Activated CD8-positive, alpha-beta T cell treated with anti-CD3 and anti-CD28 coated beads for 36 hours (primary cell): ENCODE measurements at regions not wholly inside any gene's neighbourhood (a gene's known extent, or its start where the extent isn't known, plus 50 kb on each side); places are given as distances from the start of the nearest gene placed in this dataset.

Source experiments
- ATAC-seq: fragments of 200-7000 bp; cut with Tn5 transposase; one replicate; pipeline ENCODE4 v1.10.0; 2021; ENCODE audit warnings: mild to moderate bottlenecking, moderate library complexity
- CTCF ChIA-PET: fragments of 350-600 bp; sonication (Branson Sonifier 250); formaldehyde crosslinking; loops from one replicate; lab custom pipeline; 2021; ENCODE audit warnings: antibody characterized with exemption; lab: Charles Lee
- POLR2A ChIA-PET: fragments of 350-600 bp; sonication (Branson Sonifier 250); formaldehyde crosslinking; loops from one replicate; lab custom pipeline; 2021; ENCODE audit warnings: antibody characterized with exemption; lab: Charles Lee
- DNase-seq: peaks from one replicate; pipeline ENCODE4 v3.0.0-alpha.2; 2020
- H3K27ac Mint-ChIP-seq: one replicate; pipeline ENCODE4 v1.8.0; 2021; ENCODE audit warnings: mild to moderate bottlenecking, mixed read lengths
- H3K27me3 Mint-ChIP-seq: one replicate; pipeline ENCODE4 v1.8.0; 2021; ENCODE audit warnings: mixed read lengths
- H3K36me3 Mint-ChIP-seq: one replicate; pipeline ENCODE4 v1.8.0; 2021; ENCODE audit warnings: low read depth, mixed read lengths
- H3K4me1 Mint-ChIP-seq: one replicate; pipeline ENCODE4 v1.8.0; 2021; ENCODE audit warnings: low read depth, mixed read lengths
- H3K4me3 Mint-ChIP-seq: one replicate; pipeline ENCODE4 v1.8.0; 2021; ENCODE audit warnings: mild to moderate bottlenecking, moderate library complexity, mixed read lengths
- H3K9me3 Mint-ChIP-seq: one replicate; pipeline ENCODE4 v1.8.0; 2021; ENCODE audit warnings: mixed read lengths
- CTCF ChIP-seq: fragments of 200-600 bp; IDR thresholded peaks from one replicate; pipeline ENCODE4 v1.8.0; 2022; ENCODE audit warnings: antibody characterized with exemption, mild to moderate bottlenecking
- intact Hi-C: fragments of 100-400 bp; cut with micrococcal nuclease; formaldehyde crosslinking; loops from one replicate; pipeline ENCODE4 v1.10.0; 2022

GRCh38 chr3:76131396-76132153 is 346.2 kb upstream of the ZNF717 start:
- Mint-ChIP-seq H3K9me3 (no peaks in the 10 kb centered on the region), H3K4me1 (no peaks in the 10 kb centered on the region), H3K27ac (no peak overlapping the region), H3K27me3 (no peaks in the 10 kb centered on the region), H3K4me3 (no peak overlapping the region), H3K36me3 (no peaks in the 10 kb centered on the region)
- ATAC-seq: no peak
- intact Hi-C loops: no loop called here
- ChIA-PET POLR2A (no interaction called here), CTCF (no interaction called here)
- no peak for DNase-seq
- no peak for TF ChIP-seq CTCF

GRCh38 chr3:76132154-76132470 is 346.8 kb upstream of the ZNF717 start:
- intact Hi-C loops: no loop called here
- ChIA-PET CTCF (no interaction called here), POLR2A (no interaction called here)
- ATAC-seq (no peak), DNase-seq (no peak)
- Mint-ChIP-seq H3K27me3 (no peaks in the 10 kb centered on the region), H3K36me3 (no peaks in the 10 kb centered on the region), H3K27ac (no peak overlapping the region), H3K9me3 (no peaks in the 10 kb centered on the region), H3K4me1 (no peaks in the 10 kb centered on the region), H3K4me3 (no peak overlapping the region)
- no peak for TF ChIP-seq CTCF

DNA sequence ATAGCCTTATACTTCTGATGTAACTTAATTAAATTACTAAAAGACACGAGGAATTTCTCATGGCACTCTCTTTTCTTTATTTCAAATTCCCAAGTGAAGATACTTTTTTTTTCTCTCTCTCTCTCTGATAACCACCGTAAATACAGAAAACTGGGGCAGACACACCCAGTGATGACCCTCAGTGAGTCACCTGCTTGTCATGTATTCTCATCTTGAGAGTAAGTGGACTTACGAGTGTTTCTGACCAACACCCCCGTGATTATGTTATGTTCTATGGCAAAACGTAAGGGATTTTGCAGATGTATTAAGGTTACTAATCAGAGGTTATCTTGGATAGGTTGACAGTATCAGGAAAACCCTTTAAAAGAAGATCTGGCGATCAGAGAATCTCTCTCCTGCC is 348.8 kb upstream of the ZNF717 start:
- H3K9me3 Mint-ChIP-seq: no peaks in the 10 kb centered on the region
- no peak for TF ChIP-seq CTCF
- POLR2A ChIA-PET: no interaction called here
- no peak overlapping the region for H3K27ac Mint-ChIP-seq
- H3K4me1 Mint-ChIP-seq: no peaks in the 10 kb centered on the region
- ATAC-seq: no peak
- H3K36me3 Mint-ChIP-seq: no peaks in the 10 kb centered on the region
- intact Hi-C loops: no loop called here
- CTCF ChIA-PET: no interaction called here
- no peak overlapping the region for H3K4me3 Mint-ChIP-seq
- DNase-seq: no peak
- no peaks in the 10 kb centered on the region for H3K27me3 Mint-ChIP-seq

- intact Hi-C loops: no loop called here
- Mint-ChIP-seq H3K4me3 (no peak overlapping the region), H3K36me3 (no peaks in the 10 kb centered on the region), H3K4me1 (no peaks in the 10 kb centered on the region), H3K9me3 (no peaks in the 10 kb centered on the region), H3K27ac (no peak overlapping the region), H3K27me3 (no peaks in the 10 kb centered on the region)
- ChIA-PET CTCF (no interaction called here), POLR2A (no interaction called here)
- DNase-seq (no peak), ATAC-seq (no peak)
- TF ChIP-seq CTCF: no peak
These were observed 353.6 kb upstream of the ZNF717 start for GRCh38 chr3:76138921-76139320.

DNA sequence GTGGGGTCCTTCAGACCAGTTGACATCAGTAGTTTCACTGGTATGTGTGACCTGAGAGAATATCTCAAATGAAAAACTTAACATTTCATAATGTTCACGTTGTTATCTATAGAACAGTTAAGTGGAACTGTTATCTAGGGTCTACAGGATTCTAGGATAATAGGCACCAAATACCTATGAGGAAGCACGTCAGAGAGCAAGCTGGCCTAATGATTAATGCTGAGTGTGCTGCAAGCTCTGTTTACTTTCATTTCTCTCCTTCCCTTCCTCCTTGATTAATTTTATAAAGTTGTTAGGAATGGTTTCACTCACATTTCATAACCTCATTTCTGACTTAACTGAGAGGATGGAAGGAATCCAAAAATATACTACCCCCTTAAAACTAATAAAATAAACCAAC is 362.5 kb upstream of the ZNF717 start:
- ChIA-PET POLR2A (no interaction called here), CTCF (no interaction called here)
- TF ChIP-seq CTCF: no peak
- H3K27ac Mint-ChIP-seq: no peak overlapping the region
- intact Hi-C loops: no loop called here
- no peaks in the 10 kb centered on the region for H3K4me1 Mint-ChIP-seq
- no peak overlapping the region for H3K4me3 Mint-ChIP-seq
- H3K27me3 Mint-ChIP-seq: no peaks in the 10 kb centered on the region
- ATAC-seq (no peak), DNase-seq (no peak)
- H3K36me3 Mint-ChIP-seq: no peaks in the 10 kb centered on the region
- peaks cover 7% of the 10 kb centered on the region for H3K9me3 Mint-ChIP-seq
